HepG2 (cell line): ENCODE measurements at regions not wholly inside any gene's neighbourhood (a gene's known extent, or its start where the extent isn't known, plus 50 kb on each side); places are given as distances from the start of the nearest gene placed in this dataset.

Experiments
- ATAC-seq: fragments of 200-7000 bp; cut with Tn5 transposase; 3 replicates; pipeline ENCODE4 v1.9.1; 2020; ENCODE audit warnings: mild to moderate bottlenecking, moderate library complexity
- BruUV-seq: library from RNA; stranded (reverse); fragments of 400-500 nt; replicated peaks from 2 replicates; lab custom pipeline; 2021; lab: Mats Ljungman, UMichigan
- CTCF ChIA-PET: fragments of 300-600 bp; formaldehyde crosslinking; extraction: SDS; loops from one replicate; lab custom pipeline; 2021; ENCODE audit warnings: low total read pairs, inconsistent platforms, low intra/inter-chr PET ratio; lab: Yijun Ruan, JAX
- POLR2A ChIA-PET: fragments of 350-600 bp; sonication (Branson Sonifier 250); formaldehyde crosslinking; loops from one replicate; lab custom pipeline; 2020; ENCODE audit warnings: antibody characterized with exemption, inconsistent platforms; lab: Yijun Ruan, JAX
- DNase-seq: peaks from one replicate; pipeline ENCODE4 v3.0.0-alpha.2; 2015; ENCODE audit warnings: low spot score
- FAIRE-seq: peaks from 3 replicates; lab custom pipeline; 2011; peaks lifted over from hg19 to GRCh38; lab: Jason Lieb, UNC
- H2AFZ ChIP-seq: one replicate; pipeline ENCODE4 v1.6.1; 2011; ENCODE audit warnings: low read length, inconsistent platforms
- H3K27ac ChIP-seq: fragments of 300-600 bp; 3 replicates; pipeline ENCODE4 v1.8.0; 2011; ENCODE audit warnings: mixed run types, mild to moderate bottlenecking, mixed read lengths, low read length, inconsistent platforms; ENCODE audit not compliant: insufficient read depth; ENCODE audit errors: extremely low read length
- H3K27me3 ChIP-seq, 2 experiments: fragments of 200-600 bp in 1 of 2; 2 replicates in 1 of 2; 3 replicates in 1 of 2; pipeline versions ENCODE4 v1.6.0 to v1.8.0; 2011; ENCODE audit warnings: low read length in 2 of 2, mild to moderate bottlenecking in 2 of 2, moderate library complexity in 2 of 2, inconsistent platforms in 1 of 2; ENCODE audit not compliant: insufficient read depth in 2 of 2, control insufficient read depth in 1 of 2
- H3K36me3 ChIP-seq, 2 experiments: fragments of 200-600 bp in 1 of 2; replicated peaks in 1 of 2; 2 replicates in 1 of 2; 3 replicates in 1 of 2; pipeline versions ENCODE4 v1.5.1 to v1.8.0; 2011; ENCODE audit warnings: low read length in 2 of 2, inconsistent platforms in 1 of 2; ENCODE audit not compliant: insufficient read depth in 2 of 2, control insufficient read depth in 1 of 2
- H3K4me1 ChIP-seq: 2 replicates; pipeline ENCODE4 v1.5.1; 2012; ENCODE audit warnings: low read length, inconsistent platforms; ENCODE audit not compliant: insufficient read depth
- H3K4me2 ChIP-seq: 2 replicates; pipeline ENCODE4 v1.6.0; 2011; ENCODE audit warnings: low read depth, low read length, inconsistent platforms
- H3K4me3 ChIP-seq, 3 experiments: fragments of 200-600 bp in 1 of 3; sonication (generic), shearing (Covaris generic) in 1 of 3; replicated peaks in 1 of 3; 2 replicates each; pipeline ENCODE4 v1.5.1; 2011 to 2016; ENCODE audit warnings: low read length in 3 of 3, inconsistent platforms in 2 of 3, low read depth in 2 of 3, mild to moderate bottlenecking in 2 of 3, control low read depth in 1 of 3, mixed read lengths in 1 of 3; ENCODE audit not compliant: insufficient read depth in 1 of 3
- H3K79me2 ChIP-seq: one replicate; pipeline ENCODE4 v1.6.1; 2011; ENCODE audit warnings: low read length, inconsistent platforms; ENCODE audit not compliant: insufficient read depth
- H3K9ac ChIP-seq: 2 replicates; pipeline ENCODE4 v1.6.0; 2011; ENCODE audit warnings: mild to moderate bottlenecking, low read depth, low read length, inconsistent platforms; ENCODE audit not compliant: insufficient read depth
- H3K9me3 ChIP-seq: 2 replicates; pipeline ENCODE4 v1.5.1; 2012; ENCODE audit warnings: mild to moderate bottlenecking, low read length
- H4K20me1 ChIP-seq: 2 replicates; pipeline ENCODE4 v1.6.0; 2011; ENCODE audit warnings: inconsistent platforms, mild to moderate bottlenecking, low read length, moderate library complexity; ENCODE audit not compliant: insufficient read depth
- CEBPB ChIP-seq: IDR thresholded peaks from 2 replicates; pipeline ENCODE4 v1.6.1; 2011; ENCODE audit warnings: low read depth, low read length, improper control_type of control experiment, borderline replicate concordance
- DZIP1 ChIP-seq: sonication (generic); formaldehyde crosslinking; IDR thresholded peaks from 2 replicates; pipeline ENCODE4 v1.5.0; 2020; ENCODE audit warnings: mild to moderate bottlenecking, missing genetic modification reagents
- GPN1 ChIP-seq: sonication (generic); formaldehyde crosslinking; IDR thresholded peaks from 2 replicates; pipeline ENCODE4 v1.5.1; 2020; ENCODE audit warnings: missing genetic modification reagents, borderline replicate concordance
- HNF4A ChIP-seq: sonication (generic); formaldehyde crosslinking; IDR thresholded peaks from 2 replicates; pipeline ENCODE4 v1.4.0; 2020; ENCODE audit warnings: missing genetic modification reagents
- NRL ChIP-seq: sonication (generic); formaldehyde crosslinking; IDR thresholded peaks from 2 replicates; pipeline ENCODE4 v1.5.0; 2020; ENCODE audit warnings: missing genetic modification reagents, mild to moderate bottlenecking, moderate library complexity, borderline replicate concordance
- RAD21 ChIP-seq: fragments of 450-650 bp; formaldehyde crosslinking; IDR thresholded peaks from 2 replicates; pipeline ENCODE4 v1.5.0; 2020; ENCODE audit warnings: mild to moderate bottlenecking
- RAD51 ChIP-seq: fragments of 450-650 bp; IDR thresholded peaks from 2 replicates; pipeline ENCODE4 v1.6.1; 2016; ENCODE audit warnings: borderline replicate concordance
- RFXAP ChIP-seq: sonication (generic); formaldehyde crosslinking; IDR thresholded peaks from 2 replicates; pipeline ENCODE4 v1.4.0; 2020; ENCODE audit warnings: missing genetic modification reagents, borderline replicate concordance
- ZFY ChIP-seq: sonication (generic); formaldehyde crosslinking; IDR thresholded peaks from 2 replicates; pipeline ENCODE4 v1.4.0; 2020; ENCODE audit warnings: missing genetic modification reagents
- ZIK1 ChIP-seq: sonication (generic); formaldehyde crosslinking; IDR thresholded peaks from 2 replicates; pipeline ENCODE4 v1.5.0; 2020; ENCODE audit warnings: mild to moderate bottlenecking, low read depth, missing genetic modification reagents, borderline replicate concordance
- ZNF354B ChIP-seq: sonication (generic); formaldehyde crosslinking; IDR thresholded peaks from 2 replicates; pipeline ENCODE4 v1.8.0; 2022; ENCODE audit warnings: mild to moderate bottlenecking, missing genetic modification reagents
- ZNF891 ChIP-seq: sonication (generic); formaldehyde crosslinking; IDR thresholded peaks from 2 replicates; pipeline ENCODE4 v1.5.0; 2020; ENCODE audit warnings: mild to moderate bottlenecking, missing genetic modification reagents
- WGBS: methylation state at CpG from one replicate; pipeline ENCODE4 v1.1.6; 2017; ENCODE audit warnings: low lambda C conversion rate; 5-methylcytosine and 5-hydroxymethylcytosine counted together
- in situ Hi-C: cut with HindIII; loops from 2 replicates; pipeline ENCODE4 v1.10.0; 2017; ENCODE audit warnings: low pct_unique_long_range_greater_than_20kb; ENCODE audit not compliant: extremely low pct_ligation_motif_present
- intact Hi-C: fragments of 100-400 bp; cut with micrococcal nuclease; formaldehyde crosslinking; loops from one replicate; pipeline ENCODE4 v1.10.0; 2022; ENCODE audit not compliant: unreplicated experiment

DNA sequence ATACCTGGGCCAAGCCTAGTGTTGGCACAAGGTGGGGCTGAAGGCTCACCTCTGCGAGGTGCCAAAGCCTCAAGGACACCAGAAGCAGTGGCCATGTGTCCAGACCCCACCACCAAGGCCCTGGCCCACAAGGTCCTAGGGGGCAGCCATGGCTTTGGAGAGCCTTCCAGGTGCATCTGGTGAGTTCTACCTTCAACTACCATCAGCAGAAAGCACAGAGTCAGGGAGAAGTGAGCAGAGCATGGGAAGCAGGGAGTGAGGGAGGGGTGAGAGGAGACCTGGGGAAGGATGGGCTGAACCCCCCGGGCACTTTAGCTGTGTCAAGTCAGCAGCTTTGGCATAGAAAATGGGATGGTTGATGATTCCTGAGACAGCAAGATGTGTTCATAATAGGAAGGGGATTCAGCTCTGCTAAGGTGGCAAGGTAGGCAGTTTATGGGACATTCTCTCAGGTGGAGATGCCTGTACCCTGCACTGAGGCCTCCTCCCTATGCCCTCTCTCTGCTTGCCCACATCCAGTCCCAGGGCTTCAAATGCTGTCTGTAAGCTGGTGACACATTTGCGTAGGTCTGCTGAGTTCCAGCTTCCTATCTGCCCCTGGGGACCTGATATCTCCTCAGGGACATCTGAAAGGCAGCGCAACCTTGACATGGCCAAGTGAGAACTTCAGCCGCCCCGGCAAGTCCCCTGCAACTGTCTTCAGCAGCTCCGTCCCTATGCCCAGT, 83.4 kb upstream of the RGPD5 start:
- Histone ChIP-seq H3K4me2 (no peak overlapping the region), H3K4me3 (no peak overlapping the region), H3K9ac (no peak overlapping the region), H3K79me2 (no peaks in the 10 kb centered on the region), H2AFZ (no peak overlapping the region), H3K36me3 (no peaks in the 10 kb centered on the region), H3K27ac (no peak overlapping the region), H3K9me3 (no peaks in the 10 kb centered on the region), H3K27me3 (no peaks in the 10 kb centered on the region), H4K20me1 (no peaks in the 10 kb centered on the region), H3K4me1 (peaks cover 33% of the 10 kb centered on the region)
- CTCF ChIA-PET, result no interaction called here
- no TSS peak for BruUV-seq
- intact Hi-C loops, result no loop called here
- DNase-seq, result no peak
- no peak for FAIRE-seq
- POLR2A ChIA-PET, result interaction anchor here (0.9 to 6.3 kb wide), 2 partner anchors 9 to 97 kb away, joined by 3 to 31 read pairs; partner anchors contain the start of genes SEPTIN10 and SOWAHC
- TF ChIP-seq RAD21 (CRISPR knock-in tag) (no peak), ZNF354B (CRISPR knock-in tag) (0 out of 2 replicates have a peak, but pooled peaks have one; percentile 53)
- no peak for ATAC-seq
- WGBS, result 73% methylated on average over 7 of the region's 7 CpGs
- in situ Hi-C loops, result loop anchor here (5.0 kb wide), 1 partner anchor 48 kb away; no protein-coding TSS in a partner anchor

DNA sequence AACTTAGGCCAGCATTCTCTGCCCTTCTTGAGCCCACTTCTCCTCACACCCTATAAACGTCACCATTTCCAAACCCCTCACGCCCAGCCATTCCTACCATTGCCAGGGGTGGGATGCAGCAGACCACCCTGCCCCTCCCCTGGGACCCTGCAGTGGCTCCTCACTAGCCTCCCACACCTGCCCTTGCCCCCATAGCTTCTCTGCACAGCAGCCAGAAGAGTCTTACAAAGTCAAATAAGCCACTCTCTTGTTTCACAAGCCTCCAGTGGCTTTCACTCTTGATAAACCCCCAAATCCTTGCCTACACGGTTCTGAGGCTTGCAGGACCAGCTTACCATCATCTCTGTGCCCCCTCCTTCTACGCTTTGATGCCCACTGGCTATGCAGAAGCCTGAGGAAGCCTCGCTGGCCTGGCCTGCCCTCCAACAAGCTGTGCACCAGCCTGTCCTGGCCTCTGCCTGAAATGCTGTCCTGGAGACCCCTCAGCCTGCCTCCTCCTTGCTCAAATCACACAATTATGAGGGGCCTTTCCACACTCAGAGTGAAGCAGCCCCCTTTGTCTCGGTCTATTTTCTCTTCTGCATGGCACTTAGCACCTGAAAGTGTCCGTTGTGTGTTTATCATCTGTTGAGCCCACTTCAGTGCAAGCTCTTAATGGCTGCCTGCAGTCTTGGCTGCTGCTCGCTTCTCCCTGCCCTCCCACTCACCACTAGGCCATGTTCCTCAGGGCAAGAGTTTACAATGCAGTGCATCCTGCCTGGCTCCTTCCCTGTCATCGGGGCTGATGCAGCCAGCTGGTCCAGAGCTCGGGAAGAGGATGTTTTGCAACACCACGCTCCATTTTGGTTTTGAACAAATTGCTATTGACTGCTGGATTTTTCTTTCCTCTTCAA, 82.6 kb upstream of the RGPD5 start:
- DNase-seq (no peak), ATAC-seq (peak; percentile 17), FAIRE-seq (no peak)
- POLR2A ChIA-PET, result interaction anchor here (0.9 to 6.3 kb wide), 4 partner anchors 10 to 98 kb away, joined by 3 to 31 read pairs (median 4); partner anchors contain the start of genes SEPTIN10 and SOWAHC
- no TSS peak for BruUV-seq
- in situ Hi-C loops (loop anchor here (5.0 kb wide), 1 partner anchor 49 kb away; no protein-coding TSS in a partner anchor), intact Hi-C loops (no loop called here)
- no peak overlapping the region for H3K4me3 ChIP-seq
- no peaks in the 10 kb centered on the region for H4K20me1 ChIP-seq
- H3K27me3 ChIP-seq, result no peaks in the 10 kb centered on the region
- peaks cover 36% of the 10 kb centered on the region for H3K4me1 ChIP-seq
- no peak overlapping the region for H3K9ac ChIP-seq
- H3K9me3 ChIP-seq, result no peaks in the 10 kb centered on the region
- peak overlapping the region; percentile 37 for H2AFZ ChIP-seq
- peak overlapping the region; percentile 54 for H3K4me2 ChIP-seq
- CTCF ChIA-PET, result no interaction called here
- H3K36me3 ChIP-seq, result no peaks in the 10 kb centered on the region
- no peak overlapping the region for H3K27ac ChIP-seq
- H3K79me2 ChIP-seq, result no peaks in the 10 kb centered on the region
- WGBS, result 45% methylated on average over 11 of the region's 11 CpGs
- TF ChIP-seq ZIK1 (CRISPR knock-in tag) (0 out of 2 replicates have a peak, but pooled peaks have one; percentile 43), GPN1 (CRISPR knock-in tag) (no peak), NRL (CRISPR knock-in tag) (0 out of 2 replicates have a peak, but pooled peaks have one; percentile 48), ZNF891 (CRISPR knock-in tag) (0 out of 2 replicates have a peak, but pooled peaks have one; percentile 43), CEBPB (peak; percentile 22; the same call in 1 of the 2 replicates), HNF4A (peak; percentile 4; the same call in 1 of the 2 replicates), DZIP1 (CRISPR knock-in tag) (0 out of 2 replicates have a peak, but pooled peaks have one; percentile 57), RAD51 (no peak), RFXAP (CRISPR knock-in tag) (0 out of 2 replicates have a peak, but pooled peaks have one; percentile 35), ZFY (peak; percentile 36; the same call in 1 of the 2 replicates)
